OCI-LY7 (cell line): ENCODE measurements at regions not wholly inside any gene's neighbourhood (a gene's known extent, or its start where the extent isn't known, plus 50 kb on each side); places are given as distances from the start of the nearest gene placed in this dataset.

ENCODE experiments used
- BruUV-seq: library from RNA; stranded (reverse); fragments of 400-500 nt; replicated peaks from 2 replicates; lab custom pipeline; 2021; lab: Mats Ljungman, UMichigan
- CTCF ChIA-PET: fragments of 300-600 bp; sonication (Branson Sonifier 250); formaldehyde crosslinking; loops from one replicate; lab custom pipeline; 2022; ENCODE audit warnings: antibody characterized with exemption; ENCODE audit not compliant: unreplicated experiment; lab: Charles Lee
- POLR2A ChIA-PET: fragments of 300-600 bp; sonication (Branson Sonifier 250); formaldehyde crosslinking; loops from one replicate; lab custom pipeline; 2022; ENCODE audit warnings: antibody characterized with exemption; lab: Charles Lee
- DNase-seq: peaks from one replicate; pipeline ENCODE4 v3.0.0-alpha.2; 2015; ENCODE audit warnings: low spot score
- H2AFZ ChIP-seq: fragments of 200-600 bp; sonication (generic), shearing (Covaris generic); 2 replicates; pipeline ENCODE4 v1.6.1; 2014; ENCODE audit warnings: mild to moderate bottlenecking, antibody characterized with exemption, low read length, moderate library complexity
- H3K27ac ChIP-seq: fragments of 200-600 bp; sonication (generic); 2 replicates; pipeline ENCODE4 v1.5.1; 2014; ENCODE audit warnings: mixed run types, low read depth, mild to moderate bottlenecking, moderate library complexity, low read length, inconsistent platforms; ENCODE audit not compliant: poor library complexity, severe bottlenecking
- H3K36me3 ChIP-seq: fragments of 200-600 bp; sonication (generic); 2 replicates; pipeline ENCODE4 v1.6.1; 2014; ENCODE audit warnings: mild to moderate bottlenecking, antibody characterized with exemption, low read length, moderate library complexity, mixed read lengths; ENCODE audit not compliant: insufficient read depth
- H3K4me1 ChIP-seq: fragments of 200-600 bp; sonication (generic); 2 replicates; pipeline ENCODE4 v1.5.1; 2014; ENCODE audit warnings: mild to moderate bottlenecking, low read length; ENCODE audit not compliant: insufficient read depth, poor library complexity, severe bottlenecking
- H3K4me2 ChIP-seq: fragments of 200-600 bp; sonication (generic); 2 replicates; pipeline ENCODE4 v1.6.1; 2014; ENCODE audit warnings: mild to moderate bottlenecking, low read length
- H3K4me3 ChIP-seq: fragments of 200-600 bp; sonication (generic); 2 replicates; pipeline ENCODE4 v1.5.1; 2014; ENCODE audit warnings: mild to moderate bottlenecking, low read depth, low read length; ENCODE audit not compliant: poor library complexity, severe bottlenecking
- H3K79me2 ChIP-seq: fragments of 200-600 bp; sonication (generic); 2 replicates; pipeline ENCODE4 v1.6.1; 2016; ENCODE audit warnings: low read depth, mild to moderate bottlenecking, low read length, moderate library complexity, mixed read lengths; ENCODE audit not compliant: insufficient read depth
- H3K9me2 ChIP-seq: fragments of 200-600 bp; sonication (generic); 2 replicates; pipeline ENCODE4 v1.6.1; 2016; ENCODE audit warnings: mild to moderate bottlenecking, low read length, mixed read lengths; ENCODE audit not compliant: insufficient read depth
- H3K9me3 ChIP-seq: fragments of 200-600 bp; sonication (generic); 2 replicates; pipeline ENCODE4 v1.6.1; 2014; ENCODE audit warnings: mild to moderate bottlenecking, mixed run types, low read length, mixed read lengths
- H4K20me1 ChIP-seq: fragments of 200-600 bp; sonication (generic); 2 replicates; pipeline ENCODE4 v1.6.1; 2014; ENCODE audit warnings: mild to moderate bottlenecking, antibody characterized with exemption, low read length, moderate library complexity, mixed read lengths; ENCODE audit not compliant: insufficient read depth
- CTCF ChIP-seq: fragments of 200-600 bp; sonication (generic); conservative IDR thresholded peaks from 2 replicates; pipeline ENCODE4 v1.5.1; 2014; ENCODE audit warnings: mild to moderate bottlenecking, antibody characterized with exemption, low read length, moderate library complexity, mixed read lengths
- EZH2phosphoT487 ChIP-seq: fragments of 200-600 bp; sonication (generic); IDR thresholded peaks from 2 replicates; pipeline ENCODE4 v1.6.1; 2018; ENCODE audit warnings: low read depth, borderline replicate concordance, mild to moderate bottlenecking, mixed run types, antibody characterized with exemption, low read length, moderate library complexity, mixed read lengths
- intact Hi-C: fragments of 100-400 bp; cut with micrococcal nuclease; formaldehyde crosslinking; loops from one replicate; pipeline ENCODE4 v1.10.0; 2022; ENCODE audit not compliant: unreplicated experiment

- H3K4me3 ChIP-seq = no peak overlapping the region
- intact Hi-C loops = no loop called here
- H3K4me1 ChIP-seq = no peaks in the 10 kb centered on the region
- no peaks in the 10 kb centered on the region for H3K36me3 ChIP-seq
- TF ChIP-seq CTCF (no peak), EZH2phosphoT487 (no peak)
- H3K4me2 ChIP-seq = no peak overlapping the region
- H3K9me2 ChIP-seq = no peaks in the 10 kb centered on the region
- ChIA-PET CTCF (no interaction called here), POLR2A (interaction anchor here (0.6 to 0.7 kb wide), 2 partner anchors 79 to 366 kb away, joined by 3 to 4 read pairs; no protein-coding TSS in a partner anchor)
- H3K9me3 ChIP-seq = no peaks in the 10 kb centered on the region
- H4K20me1 ChIP-seq = no peaks in the 10 kb centered on the region
- DNase-seq = no peak
- no peak overlapping the region for H3K27ac ChIP-seq
- BruUV-seq = no TSS peak
- no peaks in the 10 kb centered on the region for H3K79me2 ChIP-seq
- no peak overlapping the region for H2AFZ ChIP-seq
Observed at GRCh38 chr13:62906469-62906868, 1490.8 kb upstream of the PCDH20 start.

GRCh38 chr13:62887046-62887445 is 1471.4 kb upstream of the PCDH20 start:
- no peaks in the 10 kb centered on the region for H3K9me3 ChIP-seq
- H3K27ac ChIP-seq = no peak overlapping the region
- DNase-seq = no peak
- H3K36me3 ChIP-seq = no peaks in the 10 kb centered on the region
- intact Hi-C loops = no loop called here
- H3K4me2 ChIP-seq = no peak overlapping the region
- TF ChIP-seq CTCF (no peak), EZH2phosphoT487 (no peak)
- ChIA-PET CTCF (no interaction called here), POLR2A (no interaction called here)
- H2AFZ ChIP-seq = no peak overlapping the region
- H4K20me1 ChIP-seq = no peaks in the 10 kb centered on the region
- H3K4me1 ChIP-seq = no peaks in the 10 kb centered on the region
- no peak overlapping the region for H3K4me3 ChIP-seq
- H3K9me2 ChIP-seq = no peaks in the 10 kb centered on the region
- no TSS peak for BruUV-seq
- no peaks in the 10 kb centered on the region for H3K79me2 ChIP-seq

DNA sequence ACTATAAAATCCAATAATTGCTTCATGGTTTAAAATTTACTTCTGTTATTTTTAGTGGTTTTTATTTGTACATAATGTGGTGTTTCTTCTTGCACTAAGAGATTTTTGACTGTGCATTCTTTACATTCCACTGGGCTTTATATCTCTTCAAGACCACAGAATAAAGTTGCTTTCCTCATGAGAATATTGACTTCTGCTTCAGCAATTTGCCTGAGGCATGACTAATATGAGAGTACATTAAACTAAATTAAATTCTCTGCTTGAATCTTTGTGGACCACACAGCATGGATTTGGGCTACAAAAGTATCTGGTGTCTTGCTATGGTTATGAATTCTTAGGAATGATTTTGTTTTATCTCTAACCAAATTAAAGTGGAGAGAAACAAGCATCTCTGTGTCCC is 1463.4 kb upstream of the PCDH20 start:
- no peaks in the 10 kb centered on the region for H3K4me1 ChIP-seq
- no peak overlapping the region for H2AFZ ChIP-seq
- H3K9me3 ChIP-seq = no peaks in the 10 kb centered on the region
- no peaks in the 10 kb centered on the region for H3K36me3 ChIP-seq
- no peaks in the 10 kb centered on the region for H4K20me1 ChIP-seq
- TF ChIP-seq CTCF = no peak
- no peak overlapping the region for H3K27ac ChIP-seq
- ChIA-PET POLR2A (interaction anchor here (1.2 kb wide), 1 partner anchor 9 kb away, joined by 4 read pairs; no protein-coding TSS in a partner anchor), CTCF (no interaction called here)
- intact Hi-C loops = no loop called here
- DNase-seq = no peak
- BruUV-seq = no TSS peak
- H3K79me2 ChIP-seq = no peaks in the 10 kb centered on the region
- no peak overlapping the region for H3K4me2 ChIP-seq
- H3K9me2 ChIP-seq = no peaks in the 10 kb centered on the region
- no peak overlapping the region for H3K4me3 ChIP-seq
